SU-DHL-6 (cell line): ENCODE measurements at regions not wholly inside any gene's neighbourhood (a gene's known extent, or its start where the extent isn't known, plus 50 kb on each side); places are given as distances from the start of the nearest gene placed in this dataset.

Source experiments
- H2AFZ ChIP-seq: fragments of 200-600 bp; sonication (generic); 2 replicates; pipeline ENCODE4 v1.6.1; 2014; ENCODE audit warnings: low read depth, mild to moderate bottlenecking, moderate library complexity, mixed read lengths, antibody characterized with exemption, low read length; ENCODE audit not compliant: severe bottlenecking
- H3F3A ChIP-seq: fragments of 200-600 bp; shearing (Covaris generic); 2 replicates; pipeline ENCODE4 v1.6.0; 2016; ENCODE audit warnings: antibody characterized with exemption, mild to moderate bottlenecking; ENCODE audit not compliant: insufficient read depth
- H3K27ac ChIP-seq: fragments of 200-600 bp; sonication (generic); 2 replicates; pipeline ENCODE4 v1.5.1; 2016; ENCODE audit warnings: low read depth, mild to moderate bottlenecking, low read length, moderate library complexity, mixed read lengths
- H3K27me3 ChIP-seq: fragments of 200-600 bp; sonication (generic), shearing (Covaris generic); 2 replicates; pipeline ENCODE4 v1.6.0; 2014; ENCODE audit warnings: mild to moderate bottlenecking, low read length
- H3K36me3 ChIP-seq: fragments of 200-600 bp; sonication (generic); 2 replicates; pipeline ENCODE4 v1.6.1; 2014; ENCODE audit warnings: mild to moderate bottlenecking, low read length, mixed read lengths
- H3K4me2 ChIP-seq: fragments of 300-600, 200-600 bp; shearing (Covaris generic), sonication (generic); 2 replicates; pipeline ENCODE4 v1.6.0; 2014; ENCODE audit warnings: low read length, low read depth, mild to moderate bottlenecking; ENCODE audit not compliant: poor library complexity, severe bottlenecking
- H3K4me3 ChIP-seq: fragments of 200-600 bp; sonication (generic); 2 replicates; pipeline ENCODE4 v1.5.1; 2014; ENCODE audit warnings: antibody characterized with exemption, low read length, mild to moderate bottlenecking, mixed read lengths; ENCODE audit not compliant: insufficient read depth, poor library complexity, severe bottlenecking
- H3K79me2 ChIP-seq: fragments of 200-600 bp; sonication (generic); 2 replicates; pipeline ENCODE4 v1.6.1; 2014; ENCODE audit warnings: mild to moderate bottlenecking, low read length, moderate library complexity; ENCODE audit not compliant: insufficient read depth
- H3K9ac ChIP-seq: fragments of 200-600 bp; sonication (generic); 2 replicates; pipeline ENCODE4 v1.7.0; 2014; ENCODE audit warnings: mild to moderate bottlenecking, low read length
- H3K9me2 ChIP-seq: fragments of 200-600 bp; sonication (generic); replicated peaks from 2 replicates; pipeline ENCODE4 v1.6.1; 2014; ENCODE audit warnings: low read length; ENCODE audit not compliant: insufficient read depth
- H3K9me3 ChIP-seq: fragments of 200-600 bp; sonication (generic); 2 replicates; pipeline ENCODE4 v1.6.1; 2014; ENCODE audit warnings: low read length, mixed read lengths; ENCODE audit not compliant: insufficient read depth
- H4K20me1 ChIP-seq: fragments of 200-600 bp; sonication (generic); 2 replicates; pipeline ENCODE4 v1.6.1; 2014; ENCODE audit warnings: low read depth, mild to moderate bottlenecking, antibody characterized with exemption, low read length, moderate library complexity, mixed read lengths
- CTCF ChIP-seq: fragments of 200-600 bp; sonication (generic); IDR thresholded peaks from one replicate; pipeline ENCODE4 v1.5.1; 2017; ENCODE audit warnings: antibody characterized with exemption, mild to moderate bottlenecking, low read length, moderate library complexity; ENCODE audit not compliant: insufficient read depth, poor library complexity, severe bottlenecking
- EZH2phosphoT487 ChIP-seq: fragments of 200-600 bp; sonication (generic), shearing (Covaris generic); conservative IDR thresholded peaks from 2 replicates; pipeline ENCODE4 v1.6.1; 2018; ENCODE audit warnings: mild to moderate bottlenecking, antibody characterized with exemption, low read length, moderate library complexity, mixed read lengths

- Histone ChIP-seq H3K79me2 (no peaks in the 10 kb centered on the region), H3K9me2 (no peaks in the 10 kb centered on the region), H3K4me3 (no peak overlapping the region), H3K9ac (no peak overlapping the region), H3K27me3 (no peaks in the 10 kb centered on the region), H3K27ac (no peak overlapping the region), H3F3A (no peaks in the 10 kb centered on the region), H3K9me3 (no peaks in the 10 kb centered on the region), H3K36me3 (no peaks in the 10 kb centered on the region), H2AFZ (no peak overlapping the region), H3K4me2 (no peak overlapping the region), H4K20me1 (no peaks in the 10 kb centered on the region)
- TF ChIP-seq CTCF (no peak), EZH2phosphoT487 (no peak)
Observed at GRCh38 chr5:63125392-63125791, 546.8 kb downstream of the LRRC70 start.

GRCh38 chr5:63124266-63124665 is 545.6 kb downstream of the LRRC70 start:
- TF ChIP-seq EZH2phosphoT487, result no peak
- TF ChIP-seq CTCF, result no peak
- no peaks in the 10 kb centered on the region for H3K27me3 ChIP-seq
- H3K27ac ChIP-seq, result no peak overlapping the region
- no peak overlapping the region for H3K4me2 ChIP-seq
- no peaks in the 10 kb centered on the region for H3F3A ChIP-seq
- no peaks in the 10 kb centered on the region for H3K9me3 ChIP-seq
- H4K20me1 ChIP-seq, result no peaks in the 10 kb centered on the region
- no peaks in the 10 kb centered on the region for H3K9me2 ChIP-seq
- H3K4me3 ChIP-seq, result no peak overlapping the region
- no peaks in the 10 kb centered on the region for H3K36me3 ChIP-seq
- no peak overlapping the region for H2AFZ ChIP-seq
- H3K79me2 ChIP-seq, result no peaks in the 10 kb centered on the region
- H3K9ac ChIP-seq, result no peak overlapping the region

GRCh38 chr5:63121471-63121870 is 542.9 kb downstream of the LRRC70 start:
- Histone ChIP-seq H3K4me3 (no peak overlapping the region), H3K79me2 (no peaks in the 10 kb centered on the region), H3K9ac (no peak overlapping the region), H4K20me1 (no peaks in the 10 kb centered on the region), H2AFZ (no peak overlapping the region), H3K36me3 (no peaks in the 10 kb centered on the region), H3K27me3 (no peaks in the 10 kb centered on the region), H3K27ac (no peak overlapping the region), H3K4me2 (no peak overlapping the region), H3K9me3 (no peaks in the 10 kb centered on the region), H3F3A (no peaks in the 10 kb centered on the region), H3K9me2 (no peaks in the 10 kb centered on the region)
- TF ChIP-seq EZH2phosphoT487 (no peak), CTCF (no peak)
